HepG2 (cell line): ENCODE measurements at regions not wholly inside any gene's neighbourhood (a gene's known extent, or its start where the extent isn't known, plus 50 kb on each side); places are given as distances from the start of the nearest gene placed in this dataset.

Experiments used
- ATAC-seq: fragments of 200-7000 bp; cut with Tn5 transposase; 3 replicates; pipeline ENCODE4 v1.9.1; 2020; ENCODE audit warnings: mild to moderate bottlenecking, moderate library complexity
- BruUV-seq: library from RNA; stranded (reverse); fragments of 400-500 nt; replicated peaks from 2 replicates; lab custom pipeline; 2021; lab: Mats Ljungman, UMichigan
- CTCF ChIA-PET: fragments of 300-600 bp; formaldehyde crosslinking; extraction: SDS; loops from one replicate; lab custom pipeline; 2021; ENCODE audit warnings: low total read pairs, inconsistent platforms, low intra/inter-chr PET ratio; lab: Yijun Ruan, JAX
- POLR2A ChIA-PET: fragments of 350-600 bp; sonication (Branson Sonifier 250); formaldehyde crosslinking; loops from one replicate; lab custom pipeline; 2020; ENCODE audit warnings: antibody characterized with exemption, inconsistent platforms; lab: Yijun Ruan, JAX
- DNase-seq: peaks from one replicate; pipeline ENCODE4 v3.0.0-alpha.2; 2015; ENCODE audit warnings: low spot score
- FAIRE-seq: peaks from 3 replicates; lab custom pipeline; 2011; peaks lifted over from hg19 to GRCh38; lab: Jason Lieb, UNC
- H2AFZ ChIP-seq: one replicate; pipeline ENCODE4 v1.6.1; 2011; ENCODE audit warnings: low read length, inconsistent platforms
- H3K27ac ChIP-seq: fragments of 300-600 bp; 3 replicates; pipeline ENCODE4 v1.8.0; 2011; ENCODE audit warnings: mixed run types, mild to moderate bottlenecking, mixed read lengths, low read length, inconsistent platforms; ENCODE audit not compliant: insufficient read depth; ENCODE audit errors: extremely low read length
- H3K27me3 ChIP-seq, 2 experiments: fragments of 200-600 bp in 1 of 2; 2 replicates in 1 of 2; 3 replicates in 1 of 2; pipeline versions ENCODE4 v1.6.0 to v1.8.0; 2011; ENCODE audit warnings: low read length in 2 of 2, mild to moderate bottlenecking in 2 of 2, moderate library complexity in 2 of 2, inconsistent platforms in 1 of 2; ENCODE audit not compliant: insufficient read depth in 2 of 2, control insufficient read depth in 1 of 2
- H3K36me3 ChIP-seq, 2 experiments: fragments of 200-600 bp in 1 of 2; replicated peaks in 1 of 2; 2 replicates in 1 of 2; 3 replicates in 1 of 2; pipeline versions ENCODE4 v1.5.1 to v1.8.0; 2011; ENCODE audit warnings: low read length in 2 of 2, inconsistent platforms in 1 of 2; ENCODE audit not compliant: insufficient read depth in 2 of 2, control insufficient read depth in 1 of 2
- H3K4me1 ChIP-seq: 2 replicates; pipeline ENCODE4 v1.5.1; 2012; ENCODE audit warnings: low read length, inconsistent platforms; ENCODE audit not compliant: insufficient read depth
- H3K4me2 ChIP-seq: 2 replicates; pipeline ENCODE4 v1.6.0; 2011; ENCODE audit warnings: low read depth, low read length, inconsistent platforms
- H3K4me3 ChIP-seq, 3 experiments: fragments of 200-600 bp in 1 of 3; sonication (generic), shearing (Covaris generic) in 1 of 3; replicated peaks in 1 of 3; 2 replicates each; pipeline ENCODE4 v1.5.1; 2011 to 2016; ENCODE audit warnings: low read length in 3 of 3, inconsistent platforms in 2 of 3, low read depth in 2 of 3, mild to moderate bottlenecking in 2 of 3, control low read depth in 1 of 3, mixed read lengths in 1 of 3; ENCODE audit not compliant: insufficient read depth in 1 of 3
- H3K79me2 ChIP-seq: one replicate; pipeline ENCODE4 v1.6.1; 2011; ENCODE audit warnings: low read length, inconsistent platforms; ENCODE audit not compliant: insufficient read depth
- H3K9ac ChIP-seq: 2 replicates; pipeline ENCODE4 v1.6.0; 2011; ENCODE audit warnings: mild to moderate bottlenecking, low read depth, low read length, inconsistent platforms; ENCODE audit not compliant: insufficient read depth
- H3K9me3 ChIP-seq: 2 replicates; pipeline ENCODE4 v1.5.1; 2012; ENCODE audit warnings: mild to moderate bottlenecking, low read length
- H4K20me1 ChIP-seq: 2 replicates; pipeline ENCODE4 v1.6.0; 2011; ENCODE audit warnings: inconsistent platforms, mild to moderate bottlenecking, low read length, moderate library complexity; ENCODE audit not compliant: insufficient read depth
- HNRNPUL1 ChIP-seq: fragments of 200-400 bp; formaldehyde crosslinking; IDR thresholded peaks from 2 replicates; pipeline ENCODE4 v1.6.1; 2017; ENCODE audit warnings: low read depth, mild to moderate bottlenecking, low read length, moderate library complexity
- KLF9 ChIP-seq: IDR thresholded peaks from 2 replicates; pipeline ENCODE4 v1.6.1; 2016; ENCODE audit warnings: low read depth
- PRMT3 ChIP-seq: sonication (generic); formaldehyde crosslinking; IDR thresholded peaks from 2 replicates; pipeline ENCODE4 v1.8.1; 2022; ENCODE audit warnings: low read depth, mild to moderate bottlenecking, moderate library complexity, missing genetic modification reagents, borderline replicate concordance
- RCOR2 ChIP-seq: IDR thresholded peaks from 2 replicates; pipeline ENCODE4 v1.6.1; 2016; ENCODE audit warnings: missing biosample characterization, missing genetic modification reagents
- THAP11 ChIP-seq: IDR thresholded peaks from 2 replicates; pipeline ENCODE4 v1.6.1; 2016; ENCODE audit warnings: missing biosample characterization, missing genetic modification reagents
- ZNF12 ChIP-seq: sonication (generic); formaldehyde crosslinking; IDR thresholded peaks from 2 replicates; pipeline ENCODE4 v1.5.0; 2020; ENCODE audit warnings: missing genetic modification reagents
- ZNF225 ChIP-seq: sonication (generic); formaldehyde crosslinking; IDR thresholded peaks from 2 replicates; pipeline ENCODE4 v1.4.0; 2020; ENCODE audit warnings: mild to moderate bottlenecking, missing genetic modification reagents
- ZNF24 ChIP-seq: fragments of 450-650 bp; IDR thresholded peaks from 2 replicates; pipeline ENCODE4 v1.6.1; 2017; ENCODE audit warnings: antibody characterized with exemption, mild to moderate bottlenecking
- ZNF883 ChIP-seq: sonication (generic); formaldehyde crosslinking; IDR thresholded peaks from 2 replicates; pipeline ENCODE4 v1.5.1; 2020; ENCODE audit warnings: mild to moderate bottlenecking, missing genetic modification reagents; ENCODE audit errors: not compliant biosample characterization
- WGBS: methylation state at CpG from one replicate; pipeline ENCODE4 v1.1.6; 2017; ENCODE audit warnings: low lambda C conversion rate; 5-methylcytosine and 5-hydroxymethylcytosine counted together
- in situ Hi-C: cut with HindIII; loops from 2 replicates; pipeline ENCODE4 v1.10.0; 2017; ENCODE audit warnings: low pct_unique_long_range_greater_than_20kb; ENCODE audit not compliant: extremely low pct_ligation_motif_present
- intact Hi-C: fragments of 100-400 bp; cut with micrococcal nuclease; formaldehyde crosslinking; loops from one replicate; pipeline ENCODE4 v1.10.0; 2022; ENCODE audit not compliant: unreplicated experiment
- TF ChIP-seq, protein P1 (sequence below): sonication (generic); formaldehyde crosslinking; IDR thresholded peaks from 2 replicates; pipeline ENCODE4 v1.5.1; 2020; ENCODE audit warnings: mild to moderate bottlenecking, missing genetic modification reagents, borderline replicate concordance
- TF ChIP-seq, protein P2 (sequence below): sonication (generic); formaldehyde crosslinking; IDR thresholded peaks from 2 replicates; pipeline ENCODE4 v1.5.0; 2020; ENCODE audit warnings: mild to moderate bottlenecking, missing genetic modification reagents, moderate library complexity
- TF ChIP-seq, protein P3 (sequence below): sonication (generic); formaldehyde crosslinking; IDR thresholded peaks from 2 replicates; pipeline ENCODE4 v1.8.1; 2023; ENCODE audit warnings: missing genetic modification reagents, mild to moderate bottlenecking, borderline replicate concordance
- TF ChIP-seq, protein P4 (sequence below): sonication (generic); formaldehyde crosslinking; IDR thresholded peaks from 2 replicates; pipeline ENCODE4 v1.4.0; 2020; ENCODE audit warnings: missing genetic modification reagents

DNA sequence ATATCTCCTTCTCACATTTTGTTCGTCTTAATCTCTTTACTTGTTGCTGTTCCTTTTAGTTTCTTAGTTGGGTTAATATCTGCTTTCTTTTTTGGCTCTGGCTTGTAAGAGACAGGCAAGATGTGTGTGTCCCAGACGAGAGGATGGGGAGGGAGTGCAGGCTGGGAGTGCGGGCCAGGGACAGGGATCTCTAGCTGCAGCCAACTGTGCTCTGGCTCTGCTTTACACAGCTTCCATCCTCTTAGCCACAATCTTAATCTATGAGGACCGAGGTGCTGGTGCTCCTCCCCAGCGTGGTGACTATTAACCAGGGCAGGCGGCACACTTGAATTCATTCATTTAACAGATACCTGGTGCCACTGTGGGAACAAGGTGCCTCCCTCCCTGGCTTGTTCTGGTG is 70.9 kb upstream of the WASF3 start (continued):
- TF ChIP-seq, protein P1, sequence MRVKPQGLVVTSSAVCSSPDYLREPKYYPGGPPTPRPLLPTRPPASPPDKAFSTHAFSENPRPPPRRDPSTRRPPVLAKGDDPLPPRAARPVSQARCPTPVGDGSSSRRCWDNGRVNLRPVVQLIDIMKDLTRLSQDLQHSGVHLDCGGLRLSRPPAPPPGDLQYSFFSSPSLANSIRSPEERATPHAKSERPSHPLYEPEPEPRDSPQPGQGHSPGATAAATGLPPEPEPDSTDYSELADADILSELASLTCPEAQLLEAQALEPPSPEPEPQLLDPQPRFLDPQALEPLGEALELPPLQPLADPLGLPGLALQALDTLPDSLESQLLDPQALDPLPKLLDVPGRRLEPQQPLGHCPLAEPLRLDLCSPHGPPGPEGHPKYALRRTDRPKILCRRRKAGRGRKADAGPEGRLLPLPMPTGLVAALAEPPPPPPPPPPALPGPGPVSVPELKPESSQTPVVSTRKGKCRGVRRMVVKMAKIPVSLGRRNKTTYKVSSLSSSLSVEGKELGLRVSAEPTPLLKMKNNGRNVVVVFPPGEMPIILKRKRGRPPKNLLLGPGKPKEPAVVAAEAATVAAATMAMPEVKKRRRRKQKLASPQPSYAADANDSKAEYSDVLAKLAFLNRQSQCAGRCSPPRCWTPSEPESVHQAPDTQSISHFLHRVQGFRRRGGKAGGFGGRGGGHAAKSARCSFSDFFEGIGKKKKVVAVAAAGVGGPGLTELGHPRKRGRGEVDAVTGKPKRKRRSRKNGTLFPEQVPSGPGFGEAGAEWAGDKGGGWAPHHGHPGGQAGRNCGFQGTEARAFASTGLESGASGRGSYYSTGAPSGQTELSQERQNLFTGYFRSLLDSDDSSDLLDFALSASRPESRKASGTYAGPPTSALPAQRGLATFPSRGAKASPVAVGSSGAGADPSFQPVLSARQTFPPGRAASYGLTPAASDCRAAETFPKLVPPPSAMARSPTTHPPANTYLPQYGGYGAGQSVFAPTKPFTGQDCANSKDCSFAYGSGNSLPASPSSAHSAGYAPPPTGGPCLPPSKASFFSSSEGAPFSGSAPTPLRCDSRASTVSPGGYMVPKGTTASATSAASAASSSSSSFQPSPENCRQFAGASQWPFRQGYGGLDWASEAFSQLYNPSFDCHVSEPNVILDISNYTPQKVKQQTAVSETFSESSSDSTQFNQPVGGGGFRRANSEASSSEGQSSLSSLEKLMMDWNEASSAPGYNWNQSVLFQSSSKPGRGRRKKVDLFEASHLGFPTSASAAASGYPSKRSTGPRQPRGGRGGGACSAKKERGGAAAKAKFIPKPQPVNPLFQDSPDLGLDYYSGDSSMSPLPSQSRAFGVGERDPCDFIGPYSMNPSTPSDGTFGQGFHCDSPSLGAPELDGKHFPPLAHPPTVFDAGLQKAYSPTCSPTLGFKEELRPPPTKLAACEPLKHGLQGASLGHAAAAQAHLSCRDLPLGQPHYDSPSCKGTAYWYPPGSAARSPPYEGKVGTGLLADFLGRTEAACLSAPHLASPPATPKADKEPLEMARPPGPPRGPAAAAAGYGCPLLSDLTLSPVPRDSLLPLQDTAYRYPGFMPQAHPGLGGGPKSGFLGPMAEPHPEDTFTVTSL (CRISPR knock-in tag), result no peak

DNA sequence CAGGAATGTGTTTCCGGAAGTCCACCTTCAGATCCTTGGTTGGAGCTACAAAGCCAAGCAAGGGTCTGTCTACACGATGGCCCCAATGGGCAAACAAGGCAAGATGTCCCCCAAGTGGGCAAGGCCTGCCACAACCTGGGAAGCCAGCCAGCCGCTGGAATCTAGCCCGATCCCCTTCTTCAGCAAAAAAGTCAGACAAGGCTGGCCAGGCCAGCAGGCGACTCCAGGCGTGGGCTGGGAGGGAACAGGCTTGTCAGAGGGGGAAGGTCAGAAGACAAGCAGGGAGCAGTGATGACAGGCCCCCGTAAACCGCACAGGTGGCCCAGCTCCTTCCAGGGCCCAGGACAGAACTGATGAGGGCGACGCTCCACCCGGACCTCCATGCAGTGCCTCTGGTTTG is 69.7 kb upstream of the WASF3 start:
- ChIA-PET CTCF (no interaction called here), POLR2A (no interaction called here)
- Histone ChIP-seq H3K79me2 (no peaks in the 10 kb centered on the region), H3K9me3 (no peaks in the 10 kb centered on the region), H3K4me2 (no peak overlapping the region), H3K4me1 (no peaks in the 10 kb centered on the region), H3K4me3 (no peak overlapping the region), H4K20me1 (no peaks in the 10 kb centered on the region), H3K36me3 (no peaks in the 10 kb centered on the region), H3K27me3 (peaks cover 2 to 28% of the 10 kb centered on the region in 2 experiments; a peak in 4 of 5 replicates), H2AFZ (no peak overlapping the region), H3K9ac (no peak overlapping the region), H3K27ac (no peak overlapping the region)
- in situ Hi-C loops (no loop called here), intact Hi-C loops (no loop called here)
- DNase-seq, result no peak
- no CpG with 5 or more reads among the region's 11 CpGs for WGBS
- FAIRE-seq, result no peak
- BruUV-seq, result no TSS peak
- ATAC-seq, result no peak
- TF ChIP-seq ZNF883 (CRISPR knock-in tag), result no peak
- TF ChIP-seq THAP11 (CRISPR knock-in tag), result no peak
- no peak for TF ChIP-seq PRMT3
- TF ChIP-seq, protein P2, sequence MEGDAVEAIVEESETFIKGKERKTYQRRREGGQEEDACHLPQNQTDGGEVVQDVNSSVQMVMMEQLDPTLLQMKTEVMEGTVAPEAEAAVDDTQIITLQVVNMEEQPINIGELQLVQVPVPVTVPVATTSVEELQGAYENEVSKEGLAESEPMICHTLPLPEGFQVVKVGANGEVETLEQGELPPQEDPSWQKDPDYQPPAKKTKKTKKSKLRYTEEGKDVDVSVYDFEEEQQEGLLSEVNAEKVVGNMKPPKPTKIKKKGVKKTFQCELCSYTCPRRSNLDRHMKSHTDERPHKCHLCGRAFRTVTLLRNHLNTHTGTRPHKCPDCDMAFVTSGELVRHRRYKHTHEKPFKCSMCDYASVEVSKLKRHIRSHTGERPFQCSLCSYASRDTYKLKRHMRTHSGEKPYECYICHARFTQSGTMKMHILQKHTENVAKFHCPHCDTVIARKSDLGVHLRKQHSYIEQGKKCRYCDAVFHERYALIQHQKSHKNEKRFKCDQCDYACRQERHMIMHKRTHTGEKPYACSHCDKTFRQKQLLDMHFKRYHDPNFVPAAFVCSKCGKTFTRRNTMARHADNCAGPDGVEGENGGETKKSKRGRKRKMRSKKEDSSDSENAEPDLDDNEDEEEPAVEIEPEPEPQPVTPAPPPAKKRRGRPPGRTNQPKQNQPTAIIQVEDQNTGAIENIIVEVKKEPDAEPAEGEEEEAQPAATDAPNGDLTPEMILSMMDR (CRISPR knock-in tag), result no peak
- no peak for TF ChIP-seq ZNF12 (CRISPR knock-in tag)
- no peak for TF ChIP-seq ZNF24
- TF ChIP-seq KLF9 (CRISPR knock-in tag), result no peak
- TF ChIP-seq, protein P3, sequence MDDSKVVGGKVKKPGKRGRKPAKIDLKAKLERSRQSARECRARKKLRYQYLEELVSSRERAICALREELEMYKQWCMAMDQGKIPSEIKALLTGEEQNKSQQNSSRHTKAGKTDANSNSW (CRISPR knock-in tag), result no peak
- TF ChIP-seq ZNF225 (CRISPR knock-in tag), result no peak
- no peak for TF ChIP-seq HNRNPUL1
- TF ChIP-seq, protein P4, sequence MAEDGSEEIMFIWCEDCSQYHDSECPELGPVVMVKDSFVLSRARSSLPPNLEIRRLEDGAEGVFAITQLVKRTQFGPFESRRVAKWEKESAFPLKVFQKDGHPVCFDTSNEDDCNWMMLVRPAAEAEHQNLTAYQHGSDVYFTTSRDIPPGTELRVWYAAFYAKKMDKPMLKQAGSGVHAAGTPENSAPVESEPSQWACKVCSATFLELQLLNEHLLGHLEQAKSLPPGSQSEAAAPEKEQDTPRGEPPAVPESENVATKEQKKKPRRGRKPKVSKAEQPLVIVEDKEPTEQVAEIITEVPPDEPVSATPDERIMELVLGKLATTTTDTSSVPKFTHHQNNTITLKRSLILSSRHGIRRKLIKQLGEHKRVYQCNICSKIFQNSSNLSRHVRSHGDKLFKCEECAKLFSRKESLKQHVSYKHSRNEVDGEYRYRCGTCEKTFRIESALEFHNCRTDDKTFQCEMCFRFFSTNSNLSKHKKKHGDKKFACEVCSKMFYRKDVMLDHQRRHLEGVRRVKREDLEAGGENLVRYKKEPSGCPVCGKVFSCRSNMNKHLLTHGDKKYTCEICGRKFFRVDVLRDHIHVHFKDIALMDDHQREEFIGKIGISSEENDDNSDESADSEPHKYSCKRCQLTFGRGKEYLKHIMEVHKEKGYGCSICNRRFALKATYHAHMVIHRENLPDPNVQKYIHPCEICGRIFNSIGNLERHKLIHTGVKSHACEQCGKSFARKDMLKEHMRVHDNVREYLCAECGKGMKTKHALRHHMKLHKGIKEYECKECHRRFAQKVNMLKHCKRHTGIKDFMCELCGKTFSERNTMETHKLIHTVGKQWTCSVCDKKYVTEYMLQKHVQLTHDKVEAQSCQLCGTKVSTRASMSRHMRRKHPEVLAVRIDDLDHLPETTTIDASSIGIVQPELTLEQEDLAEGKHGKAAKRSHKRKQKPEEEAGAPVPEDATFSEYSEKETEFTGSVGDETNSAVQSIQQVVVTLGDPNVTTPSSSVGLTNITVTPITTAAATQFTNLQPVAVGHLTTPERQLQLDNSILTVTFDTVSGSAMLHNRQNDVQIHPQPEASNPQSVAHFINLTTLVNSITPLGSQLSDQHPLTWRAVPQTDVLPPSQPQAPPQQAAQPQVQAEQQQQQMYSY (CRISPR knock-in tag), result no peak
- no peak for TF ChIP-seq RCOR2 (CRISPR knock-in tag)
